HG03108 (cell line): ENCODE measurements at regions not wholly inside any gene's neighbourhood (a gene's known extent, or its start where the extent isn't known, plus 50 kb on each side); places are given as distances from the start of the nearest gene placed in this dataset.

Source experiments
- ATAC-seq: cut with Tn5 transposase; IDR thresholded peaks from one replicate; pipeline ENCODE4 v1.9.1; 2021; ENCODE audit warnings: moderate library complexity; ENCODE audit not compliant: unreplicated experiment

DNA sequence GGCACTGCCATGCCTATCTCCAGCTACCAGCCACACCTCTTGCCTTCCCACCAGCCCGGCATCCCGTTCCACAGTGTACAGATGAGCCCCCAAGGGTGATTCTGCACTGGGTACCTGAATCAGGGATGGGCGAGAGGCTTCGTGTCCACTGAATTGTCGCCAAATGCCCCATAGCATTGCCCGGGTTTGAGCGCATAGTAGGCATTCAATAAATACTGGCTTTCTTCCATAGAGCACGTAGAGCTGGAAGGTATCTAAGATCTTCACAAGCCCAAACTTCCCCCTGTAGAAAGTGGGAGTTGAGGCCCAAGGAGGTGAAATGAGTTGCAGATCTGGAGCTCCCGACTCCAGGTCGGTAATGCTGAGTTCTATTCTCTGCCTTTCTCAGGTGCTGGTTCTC, 358.7 kb downstream of the LPIN1 start:
- ATAC-seq = no peak

GRCh38 chr2:12106440-12107080, 360.1 kb downstream of the LPIN1 start:
- no peak for ATAC-seq

- no peak for ATAC-seq
These were observed 360.9 kb downstream of the LPIN1 start for GRCh38 chr2:12107321-12107720.

GRCh38 chr2:12107939-12108338, 361.5 kb downstream of the LPIN1 start:
- ATAC-seq = no peak

DNA sequence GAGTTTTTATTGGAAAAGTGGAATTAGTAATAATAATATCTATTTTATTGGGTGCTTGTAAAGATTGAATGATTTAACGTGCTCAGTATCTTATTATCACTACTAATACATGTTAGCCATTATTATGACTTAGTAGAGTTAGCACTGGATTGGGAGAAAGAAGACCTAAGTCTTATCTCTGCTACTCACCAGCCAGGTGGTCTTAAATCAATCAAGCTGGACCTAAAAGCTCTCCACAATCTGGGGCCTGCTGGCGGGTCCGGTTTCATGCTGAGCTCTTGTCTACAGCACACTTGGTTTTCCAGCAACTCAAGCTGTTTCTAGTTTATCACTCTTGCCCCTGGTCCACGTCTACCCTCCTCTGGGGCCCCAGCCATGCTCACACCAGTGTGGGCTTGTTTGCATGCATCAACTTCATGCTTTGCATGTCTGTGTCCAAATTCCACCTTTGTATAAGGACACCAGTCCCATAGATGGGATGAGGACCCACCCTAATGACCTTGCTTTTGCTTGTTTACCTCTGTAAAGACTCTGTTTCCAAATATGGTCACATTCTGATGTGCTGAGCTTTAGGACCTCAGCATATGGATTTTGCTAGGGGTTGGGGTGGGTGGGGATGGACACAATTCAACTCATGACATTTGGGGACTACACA, 363.1 kb downstream of the LPIN1 start:
- ATAC-seq = no peak

DNA sequence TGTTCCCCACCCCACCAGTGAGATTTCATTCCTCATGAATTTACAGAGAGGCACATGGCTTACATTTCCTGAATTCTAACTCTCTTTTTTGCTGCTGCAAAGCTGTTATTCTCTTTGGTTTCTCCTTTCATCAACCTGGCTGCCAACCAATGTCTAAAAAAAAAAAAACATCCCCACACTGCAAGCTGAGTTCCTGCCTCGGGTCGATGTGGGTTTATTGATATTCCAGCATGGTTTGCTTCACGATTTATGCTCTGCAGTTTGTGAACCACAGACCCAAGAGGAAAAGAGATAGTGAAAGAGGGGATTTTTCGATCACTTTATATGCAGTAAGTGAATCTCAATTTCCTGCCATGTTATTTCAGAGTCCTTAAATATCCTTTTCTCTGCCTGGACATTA, 363.6 kb downstream of the LPIN1 start:
- no peak for ATAC-seq

- no peak for ATAC-seq
These were observed 364.0 kb downstream of the LPIN1 start for GRCh38 chr2:12110481-12110880.

DNA sequence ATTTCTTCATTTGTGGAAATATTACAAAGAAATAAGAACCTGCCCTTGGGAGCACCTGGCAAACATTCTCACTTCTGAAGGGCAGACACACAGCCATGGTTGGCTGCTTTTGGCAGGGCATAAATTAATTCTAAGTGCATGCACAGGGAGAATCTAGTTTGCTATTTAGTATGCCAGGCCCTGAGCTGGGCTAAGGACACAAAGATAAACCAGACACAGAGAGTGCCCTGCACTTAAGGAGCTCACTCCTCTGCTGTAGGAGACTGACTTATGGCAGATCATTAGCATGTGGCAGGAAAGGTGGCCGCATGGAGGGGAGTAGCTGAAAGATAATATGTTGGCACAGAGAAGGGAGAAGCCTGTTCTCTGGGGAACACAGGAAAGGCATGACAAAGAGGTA, 367.0 kb downstream of the LPIN1 start:
- no peak for ATAC-seq

GRCh38 chr2:12114816-12115215, 368.4 kb downstream of the LPIN1 start:
- ATAC-seq = no peak

GRCh38 chr2:12116228-12116750, 369.9 kb downstream of the LPIN1 start:
- peak; percentile 57 for ATAC-seq

GRCh38 chr2:12119841-12120240, 373.4 kb downstream of the LPIN1 start:
- ATAC-seq = no peak

GRCh38 chr2:12120281-12121150, 374.1 kb downstream of the LPIN1 start:
- no peak for ATAC-seq

DNA sequence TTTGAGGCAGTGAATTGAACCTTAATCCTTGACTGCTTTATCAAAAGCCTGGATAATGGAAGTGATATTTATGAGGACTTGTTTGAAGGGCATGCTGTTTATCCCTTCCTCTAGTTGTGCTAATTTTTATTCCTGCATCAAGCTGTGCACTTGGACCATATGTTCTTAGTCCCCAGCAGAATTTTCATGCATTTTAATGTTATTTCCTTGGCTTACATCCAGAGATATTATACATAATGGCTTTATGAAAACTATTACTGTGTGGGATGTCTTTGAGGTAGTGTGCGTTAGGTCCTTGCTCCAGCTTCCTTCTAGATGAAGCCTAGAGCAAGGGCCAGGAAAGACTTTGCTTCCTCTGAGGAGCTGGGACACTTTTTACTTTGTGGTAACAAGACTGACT, 378.4 kb downstream of the LPIN1 start:
- ATAC-seq = no peak

- ATAC-seq = no peak
These were observed 379.9 kb downstream of the LPIN1 start for GRCh38 chr2:12126318-12126717.

DNA sequence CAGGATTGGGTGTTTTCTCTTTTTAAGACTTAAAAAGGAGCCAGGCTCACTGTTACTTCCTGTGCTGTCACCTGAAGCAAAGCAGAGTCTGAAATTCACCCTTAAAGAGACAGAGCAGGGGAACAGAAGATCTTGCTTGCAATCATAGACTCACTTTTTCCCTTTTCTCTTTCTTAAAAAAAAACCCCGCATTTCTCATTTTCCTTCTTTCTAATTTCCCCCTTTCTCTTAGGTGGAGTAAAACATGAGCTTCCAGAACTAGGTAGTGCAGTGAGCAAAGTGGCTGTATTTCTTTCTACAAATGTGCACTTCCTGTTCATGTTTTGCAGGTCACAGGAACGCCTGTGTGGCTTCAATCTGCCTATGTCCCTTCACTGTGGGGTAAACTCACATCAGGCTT, 381.2 kb downstream of the LPIN1 start:
- no peak for ATAC-seq

GRCh38 chr2:12131975-12132374, 385.5 kb downstream of the LPIN1 start:
- ATAC-seq = no peak

DNA sequence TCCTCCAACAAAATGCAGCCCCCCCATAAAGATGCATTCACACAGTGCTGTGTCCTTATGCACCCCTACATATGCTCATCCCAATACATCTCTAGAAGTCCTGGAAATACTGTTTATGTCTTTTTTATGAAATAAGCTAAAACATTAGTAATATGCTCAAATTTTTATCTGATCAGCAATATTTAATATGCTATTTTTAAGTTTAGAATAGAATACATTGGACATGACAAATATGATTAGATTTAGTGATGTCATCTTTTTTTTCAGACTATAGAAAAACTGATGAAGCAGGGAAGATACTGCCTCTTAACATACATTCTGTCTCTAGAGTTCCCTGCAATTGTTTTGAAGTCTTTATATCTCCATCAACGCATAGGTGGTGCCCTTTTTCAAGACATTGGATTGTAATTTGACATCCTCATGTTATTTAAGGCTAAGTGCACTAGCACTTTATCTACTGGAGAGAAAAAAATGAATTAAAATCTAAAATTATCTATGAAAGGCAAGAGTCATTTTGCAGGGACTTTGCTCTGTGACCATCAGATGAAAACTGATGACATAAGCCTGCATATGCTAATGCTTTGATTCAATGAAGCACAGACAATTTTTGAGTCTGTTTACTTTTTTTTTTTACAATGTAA, 395.3 kb downstream of the LPIN1 start:
- ATAC-seq = no peak

DNA sequence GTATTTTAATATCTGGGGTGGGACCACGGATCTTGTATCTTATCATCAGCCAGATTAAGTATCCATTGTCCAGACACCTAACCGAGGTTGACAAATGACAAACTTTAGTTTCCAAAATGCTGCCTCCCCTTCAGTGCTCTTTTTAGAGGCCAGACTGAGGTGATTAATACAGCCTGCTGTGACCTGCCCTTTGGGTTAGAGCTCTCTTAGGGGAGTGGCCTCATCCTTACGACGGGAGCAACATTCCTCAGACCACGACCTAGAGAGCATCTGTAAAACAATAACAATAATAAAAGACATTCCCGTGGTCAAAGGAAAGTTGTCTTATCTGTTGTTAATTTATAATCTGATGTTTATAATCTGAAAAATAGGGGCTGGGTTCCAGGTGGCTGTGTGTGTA, 405.3 kb downstream of the LPIN1 start:
- no peak for ATAC-seq

DNA sequence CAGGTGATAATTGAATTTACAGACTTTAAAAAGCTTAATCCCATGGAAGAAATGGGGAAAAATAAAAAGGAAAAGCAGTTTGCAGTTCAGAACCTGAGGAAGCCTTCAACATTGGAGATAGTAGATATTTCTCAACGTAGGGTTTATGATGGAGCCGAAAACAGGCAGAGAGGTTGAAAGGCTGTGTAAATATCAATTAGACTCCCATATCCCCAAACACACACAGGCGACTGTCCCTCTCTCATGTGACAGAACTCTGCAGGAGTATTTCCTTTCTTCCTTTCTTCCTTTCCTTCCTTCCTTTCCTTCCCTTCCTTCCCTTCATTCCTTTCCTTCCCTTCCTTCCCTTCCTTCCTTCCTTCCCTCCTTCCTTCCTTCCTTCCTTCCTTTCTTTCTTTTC, 406.5 kb downstream of the LPIN1 start:
- ATAC-seq = no peak

DNA sequence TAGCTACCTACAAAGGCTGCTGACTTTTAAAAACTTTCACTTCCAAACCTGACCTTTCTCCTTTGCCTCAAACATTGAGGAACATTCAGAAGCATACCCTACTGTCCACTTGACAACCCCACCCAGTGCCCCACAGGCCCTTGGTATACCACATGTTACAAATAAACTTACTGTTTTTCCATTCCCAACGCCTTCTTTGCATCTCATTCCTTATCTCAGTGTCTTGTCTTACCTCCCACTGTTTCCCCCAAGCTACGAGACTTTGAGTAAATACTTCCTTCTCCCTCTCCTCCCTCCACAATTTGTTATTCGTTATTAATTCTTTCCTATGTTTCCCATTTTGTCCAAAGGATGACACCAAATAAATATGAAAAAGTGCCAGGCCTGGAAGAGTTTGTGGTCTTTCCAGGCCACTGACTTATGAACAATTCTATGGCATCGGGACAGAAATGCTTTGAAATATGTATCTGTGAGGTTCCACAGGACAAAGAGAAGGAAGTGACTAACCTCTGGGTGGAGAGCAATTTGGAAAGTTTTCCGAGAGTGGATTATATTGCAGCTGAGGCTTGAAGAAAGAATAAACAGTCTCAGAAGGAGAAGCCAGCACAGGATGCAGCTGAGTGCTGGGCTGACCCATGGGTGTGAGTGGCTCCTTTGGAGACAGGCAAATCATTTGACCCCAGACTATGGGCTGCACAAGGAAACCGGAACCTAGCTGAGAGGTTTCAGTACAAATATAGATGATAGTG, 409.0 kb downstream of the LPIN1 start:
- no peak for ATAC-seq

DNA sequence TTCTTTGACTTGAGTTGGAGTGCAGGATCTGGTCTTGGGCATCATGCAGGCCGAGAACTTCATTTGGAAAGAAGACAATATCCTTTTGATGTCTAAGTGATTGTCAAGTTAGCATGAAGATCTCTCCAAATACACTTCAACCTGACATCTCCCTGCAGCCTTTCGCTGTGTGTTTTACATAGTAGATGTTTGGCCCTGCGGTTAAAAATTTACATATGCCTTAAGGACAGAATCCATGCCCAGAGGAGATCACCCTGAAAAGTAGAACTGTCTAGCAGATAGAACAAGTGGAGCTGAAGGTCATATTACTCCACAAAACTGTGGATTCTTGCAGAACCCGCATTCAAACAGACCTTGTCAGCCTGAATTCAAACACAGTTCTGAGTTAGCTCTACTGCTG, 409.9 kb downstream of the LPIN1 start:
- no peak for ATAC-seq
